Mesendoderm (in vitro differentiated cells): ENCODE measurements at regions not wholly inside any gene's neighbourhood (a gene's known extent, or its start where the extent isn't known, plus 50 kb on each side); places are given as distances from the start of the nearest gene placed in this dataset.
"Not testable (repeated sequence)": the region's sequence is repeated elsewhere in the genome, so short reads cannot be mapped to it uniquely, and the experiment has no call there.

Source experiments
- DNase-seq: peaks from one replicate; pipeline ENCODE4 v3.0.0; 2013
- H2AK5ac ChIP-seq: 2 replicates; pipeline ENCODE4 v1.6.1; 2013; ENCODE audit warnings: low read length, inconsistent platforms
- H2BK120ac ChIP-seq: 2 replicates; pipeline ENCODE4 v1.6.1; 2013; ENCODE audit warnings: low read depth, mild to moderate bottlenecking, low read length, moderate library complexity, mixed read lengths
- H2BK15ac ChIP-seq: replicated peaks from 2 replicates; pipeline ENCODE4 v1.6.1; 2013; ENCODE audit warnings: low read depth, mild to moderate bottlenecking, moderate library complexity
- H2BK5ac ChIP-seq: 2 replicates; pipeline ENCODE4 v1.6.1; 2013; ENCODE audit warnings: low read length, inconsistent platforms
- H3K18ac ChIP-seq: 2 replicates; pipeline ENCODE4 v1.6.1; 2013; ENCODE audit warnings: mild to moderate bottlenecking, low read length, mixed read lengths
- H3K23ac ChIP-seq: one replicate; pipeline ENCODE4 v1.6.1; 2013; ENCODE audit warnings: low read length
- H3K27ac ChIP-seq: 2 replicates; pipeline ENCODE4 v1.5.1; 2013; ENCODE audit warnings: low read depth, mild to moderate bottlenecking, inconsistent platforms, low read length, moderate library complexity
- H3K27me3 ChIP-seq: 2 replicates; pipeline ENCODE4 v1.6.1; 2013; ENCODE audit warnings: low read length, control low read depth, mild to moderate bottlenecking, inconsistent platforms; ENCODE audit not compliant: insufficient read depth, poor library complexity
- H3K36me3 ChIP-seq: 2 replicates; pipeline ENCODE4 v1.6.1; 2013; ENCODE audit warnings: low read length, inconsistent platforms; ENCODE audit not compliant: control insufficient read depth, insufficient read depth
- H3K4ac ChIP-seq: one replicate; pipeline ENCODE4 v1.6.1; 2013; ENCODE audit warnings: low read depth, mild to moderate bottlenecking, low read length, moderate library complexity
- H3K4me1 ChIP-seq: 2 replicates; pipeline ENCODE4 v1.6.1; 2013; ENCODE audit warnings: low read depth, low read length, inconsistent platforms; ENCODE audit not compliant: control insufficient read depth
- H3K4me2 ChIP-seq: 2 replicates; pipeline ENCODE4 v1.6.1; 2013; ENCODE audit warnings: low read length
- H3K4me3 ChIP-seq: 2 replicates; pipeline ENCODE4 v1.5.1; 2013; ENCODE audit warnings: mild to moderate bottlenecking, low read length
- H3K56ac ChIP-seq: one replicate; pipeline ENCODE4 v1.6.1; 2013; ENCODE audit warnings: low read length
- H3K79me1 ChIP-seq: 2 replicates; pipeline ENCODE4 v1.6.1; 2013; ENCODE audit warnings: low read length, inconsistent platforms
- H3K79me2 ChIP-seq: 2 replicates; pipeline ENCODE4 v1.6.1; 2013; ENCODE audit warnings: mild to moderate bottlenecking, low read length; ENCODE audit not compliant: control insufficient read depth, insufficient read depth
- H3K9ac ChIP-seq: 2 replicates; pipeline ENCODE4 v1.6.1; 2013; ENCODE audit warnings: low read length, inconsistent platforms
- H4K5ac ChIP-seq: one replicate; pipeline ENCODE4 v1.6.1; 2013; ENCODE audit warnings: low read length
- H4K8ac ChIP-seq: one replicate; pipeline ENCODE4 v1.6.1; 2013; ENCODE audit warnings: low read depth, mild to moderate bottlenecking, control low read depth, low read length, moderate library complexity
- WGBS: extraction: QIAGEN DNeasy Blood & Tissue Kit; methylation state at CpG from one replicate; pipeline ENCODE4 v1.1.7; 2013; ENCODE audit warnings: low lambda C conversion rate, missing lambda C conversion rate; ENCODE audit not compliant: insufficient coverage; ENCODE audit errors: extremely low coverage; 5-methylcytosine and 5-hydroxymethylcytosine counted together

DNA sequence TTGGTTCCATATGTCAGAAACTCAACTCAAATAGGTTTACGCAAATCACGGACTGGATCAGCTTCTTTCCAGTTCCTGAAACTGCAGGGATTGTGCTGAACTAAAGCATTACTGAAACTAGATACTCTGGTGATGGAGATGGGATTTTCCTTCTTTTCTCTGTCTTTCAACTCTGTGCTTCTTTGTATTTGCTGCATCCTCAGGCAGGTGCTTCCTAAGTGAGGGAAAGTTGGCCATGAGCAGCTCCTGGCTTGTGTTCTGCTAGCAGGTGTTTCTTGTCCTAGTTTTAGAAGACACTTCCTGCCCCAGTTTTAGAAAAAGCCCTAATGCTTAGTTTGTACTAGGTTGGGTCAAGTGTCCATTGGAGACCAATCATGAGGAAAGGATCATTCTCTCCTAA lies 86.7 kb upstream of the USP24 start:
- no peaks in the 10 kb centered on the region for H3K79me2 ChIP-seq
- no peak for DNase-seq
- H2BK15ac ChIP-seq: no peak overlapping the region
- no peaks in the 10 kb centered on the region for H3K36me3 ChIP-seq
- no peak overlapping the region for H3K18ac ChIP-seq
- H3K4ac ChIP-seq: no peak overlapping the region
- no peak overlapping the region for H2BK5ac ChIP-seq
- no peak overlapping the region for H3K9ac ChIP-seq
- no peak overlapping the region for H4K8ac ChIP-seq
- H3K23ac ChIP-seq: no peak overlapping the region
- no peaks in the 10 kb centered on the region for H3K27me3 ChIP-seq
- no peak overlapping the region for H3K56ac ChIP-seq
- H3K79me1 ChIP-seq: no peaks in the 10 kb centered on the region
- H3K4me2 ChIP-seq: no peak overlapping the region
- H2BK120ac ChIP-seq: no peak overlapping the region
- H3K4me1 ChIP-seq: no peaks in the 10 kb centered on the region
- no peak overlapping the region for H3K4me3 ChIP-seq
- H2AK5ac ChIP-seq: no peak overlapping the region
- no CpG with 5 or more reads among the region's 2 CpGs for WGBS
- H3K27ac ChIP-seq: no peak overlapping the region
- no peak overlapping the region for H4K5ac ChIP-seq

DNA sequence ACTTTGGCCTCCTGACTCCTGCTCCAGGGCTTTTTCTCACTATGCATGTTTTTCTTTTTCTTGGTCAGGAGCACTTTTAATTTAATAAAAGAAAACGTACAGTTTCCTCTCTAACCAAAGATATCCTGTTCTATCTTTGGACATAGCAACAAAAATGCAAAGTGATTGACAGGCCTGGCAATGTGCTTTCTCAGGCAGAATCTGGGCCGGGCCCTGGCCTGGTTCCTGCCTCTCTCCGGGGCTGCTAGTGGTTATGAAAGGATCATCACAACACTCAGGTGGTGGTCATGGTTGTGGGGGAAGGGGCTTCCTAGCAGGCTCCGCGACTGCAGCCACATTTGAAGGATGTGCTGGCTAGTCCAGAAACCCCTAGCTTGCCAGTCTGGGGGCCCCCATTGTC lies 85.8 kb upstream of the USP24 start:
- Histone ChIP-seq H2BK5ac (no peak overlapping the region), H3K4ac (no peak overlapping the region), H3K4me1 (no peaks in the 10 kb centered on the region), H2BK120ac (no peak overlapping the region), H4K8ac (no peak overlapping the region), H3K27me3 (no peaks in the 10 kb centered on the region), H3K36me3 (no peaks in the 10 kb centered on the region), H2BK15ac (no peak overlapping the region), H3K9ac (no peak overlapping the region), H3K4me3 (no peak overlapping the region), H4K5ac (no peak overlapping the region), H3K18ac (no peak overlapping the region), H3K56ac (no peak overlapping the region), H3K23ac (no peak overlapping the region), H2AK5ac (no peak overlapping the region), H3K4me2 (no peak overlapping the region), H3K27ac (no peak overlapping the region), H3K79me2 (no peaks in the 10 kb centered on the region), H3K79me1 (no peaks in the 10 kb centered on the region)
- WGBS: no CpG with 5 or more reads among the region's 5 CpGs
- DNase-seq: no peak

DNA sequence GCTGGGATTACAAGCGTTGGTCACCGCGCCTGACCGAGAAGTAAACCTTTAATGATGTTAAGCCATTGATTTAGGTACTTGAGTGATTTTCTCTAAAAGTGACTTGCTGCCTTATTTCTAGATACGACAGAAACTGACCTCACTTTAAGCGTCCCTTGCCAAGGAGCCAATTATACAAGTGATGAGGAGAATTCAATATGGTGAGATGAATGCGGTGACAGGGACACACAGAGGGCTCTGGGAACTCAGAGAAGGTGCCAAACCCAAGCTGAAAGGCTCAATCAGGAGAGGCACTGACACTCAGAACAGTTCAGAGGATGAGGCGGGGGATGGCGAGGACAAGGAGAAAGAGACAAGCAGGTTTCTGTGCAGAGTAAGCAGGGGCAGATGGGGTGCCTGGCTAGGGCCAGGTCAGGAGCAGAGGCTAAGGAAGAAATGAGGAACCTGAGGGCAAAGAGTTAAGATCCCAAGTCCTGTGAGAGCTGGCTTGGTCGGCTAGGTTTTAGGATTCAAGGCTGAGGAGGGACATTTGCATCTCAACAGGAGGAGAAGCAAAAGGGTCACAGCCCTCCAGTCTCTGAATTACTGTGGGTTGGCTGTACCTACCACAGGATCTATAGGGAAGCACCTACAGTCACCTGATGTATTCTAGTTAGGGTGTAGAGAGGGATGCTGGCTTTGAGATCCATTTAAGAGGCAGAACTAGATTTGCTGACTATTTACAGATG lies 83.2 kb upstream of the USP24 start:
- H3K23ac ChIP-seq: no peak overlapping the region
- no peak overlapping the region for H3K56ac ChIP-seq
- H3K79me2 ChIP-seq: no peaks in the 10 kb centered on the region
- no peak overlapping the region for H2BK120ac ChIP-seq
- H3K36me3 ChIP-seq: no peaks in the 10 kb centered on the region
- H3K4me1 ChIP-seq: no peaks in the 10 kb centered on the region
- H3K4ac ChIP-seq: no peak overlapping the region
- no peak overlapping the region for H3K18ac ChIP-seq
- H4K5ac ChIP-seq: no peak overlapping the region
- no peak overlapping the region for H3K4me3 ChIP-seq
- no peaks in the 10 kb centered on the region for H3K27me3 ChIP-seq
- H2AK5ac ChIP-seq: no peak overlapping the region
- H3K4me2 ChIP-seq: no peak overlapping the region
- DNase-seq: no peak
- H2BK5ac ChIP-seq: no peak overlapping the region
- no peak overlapping the region for H2BK15ac ChIP-seq
- no CpG with 5 or more reads among the region's 10 CpGs for WGBS
- H3K27ac ChIP-seq: no peak overlapping the region
- no peak overlapping the region for H3K9ac ChIP-seq
- H4K8ac ChIP-seq: no peak overlapping the region
- no peaks in the 10 kb centered on the region for H3K79me1 ChIP-seq

DNA sequence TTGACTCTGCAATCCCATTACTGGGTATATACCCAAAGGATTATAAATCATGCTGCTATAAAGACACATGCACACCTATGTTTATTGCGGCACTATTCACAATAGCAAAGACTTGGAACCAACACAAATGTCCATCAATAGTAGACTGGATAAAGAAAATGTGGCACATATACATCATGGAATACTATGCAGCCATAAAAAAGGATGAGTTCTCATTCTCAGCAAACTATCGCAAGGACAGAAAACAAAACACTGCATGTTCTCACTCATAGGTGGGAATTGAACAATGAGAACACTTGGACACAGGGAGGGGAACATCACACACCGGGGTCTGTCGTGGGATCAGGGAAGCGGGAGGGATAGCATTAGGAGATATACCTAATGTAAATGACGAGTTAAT lies 81.1 kb upstream of the USP24 start:
- not testable (repeated sequence) for H4K8ac ChIP-seq, H3K9ac ChIP-seq, H3K27ac ChIP-seq, H2BK5ac ChIP-seq, H3K4me1 ChIP-seq, H3K27me3 ChIP-seq, H3K4me3 ChIP-seq, H3K4me2 ChIP-seq, H3K79me1 ChIP-seq, H3K56ac ChIP-seq, H3K36me3 ChIP-seq, H2BK120ac ChIP-seq, H2AK5ac ChIP-seq, H3K18ac ChIP-seq, H3K23ac ChIP-seq, H2BK15ac ChIP-seq, H3K4ac ChIP-seq, H4K5ac ChIP-seq, H3K79me2 ChIP-seq, DNase-seq
- WGBS: no CpG with 5 or more reads among the region's 6 CpGs

DNA sequence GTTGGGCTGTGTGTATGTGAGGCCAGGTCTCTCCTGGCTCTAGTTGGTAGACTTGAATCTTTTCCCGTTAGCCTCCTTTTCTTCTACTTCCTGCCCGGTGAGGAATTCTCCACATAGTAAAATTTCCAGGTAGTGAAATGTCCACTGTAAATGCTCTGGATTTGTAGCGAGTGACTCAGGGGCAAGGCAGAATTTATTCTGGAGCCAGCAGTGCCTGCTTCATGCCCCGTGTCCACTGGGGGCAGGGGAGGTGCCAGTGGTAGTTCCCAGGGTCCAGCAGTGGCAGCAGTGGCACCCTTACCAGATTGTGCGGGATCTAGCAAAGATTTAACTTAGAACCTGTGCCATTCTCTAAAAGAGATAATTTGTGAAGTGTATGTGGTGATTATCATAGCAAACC lies 74.5 kb upstream of the USP24 start:
- no peak overlapping the region for H3K18ac ChIP-seq
- no peak overlapping the region for H3K56ac ChIP-seq
- no peak overlapping the region for H4K8ac ChIP-seq
- H3K9ac ChIP-seq: no peak overlapping the region
- DNase-seq: peak; percentile 50
- H3K27ac ChIP-seq: no peak overlapping the region
- no peaks in the 10 kb centered on the region for H3K36me3 ChIP-seq
- no peaks in the 10 kb centered on the region for H3K27me3 ChIP-seq
- H3K79me1 ChIP-seq: no peaks in the 10 kb centered on the region
- no peak overlapping the region for H2AK5ac ChIP-seq
- no peaks in the 10 kb centered on the region for H3K4me1 ChIP-seq
- no peaks in the 10 kb centered on the region for H3K79me2 ChIP-seq
- H3K4me3 ChIP-seq: no peak overlapping the region
- H2BK120ac ChIP-seq: no peak overlapping the region
- H3K23ac ChIP-seq: no peak overlapping the region
- H2BK5ac ChIP-seq: no peak overlapping the region
- no CpG with 5 or more reads among the region's 5 CpGs for WGBS
- no peak overlapping the region for H2BK15ac ChIP-seq
- H3K4me2 ChIP-seq: no peak overlapping the region
- no peak overlapping the region for H4K5ac ChIP-seq
- no peak overlapping the region for H3K4ac ChIP-seq

DNA sequence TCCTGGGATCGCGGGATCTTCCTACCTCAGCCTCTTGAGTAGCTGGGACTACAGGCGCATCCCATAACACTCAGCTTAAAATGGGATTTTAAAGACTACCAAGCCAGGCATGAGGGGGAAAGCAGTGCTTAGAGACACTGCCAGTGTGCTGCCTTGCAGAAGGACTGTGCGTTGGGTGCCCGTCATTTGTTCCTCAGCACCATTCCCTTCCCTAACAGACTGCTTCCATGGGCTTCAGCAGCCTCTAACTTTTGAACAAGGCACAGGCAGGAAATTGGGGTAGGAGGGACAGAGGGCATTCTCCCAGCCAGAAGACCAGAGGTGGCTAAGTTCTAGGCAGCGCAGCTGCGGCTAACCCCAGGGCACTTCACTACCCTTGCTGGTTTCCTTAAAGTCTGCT lies 73.9 kb upstream of the USP24 start:
- H3K79me1 ChIP-seq: no peaks in the 10 kb centered on the region
- H2BK120ac ChIP-seq: no peak overlapping the region
- H3K79me2 ChIP-seq: no peaks in the 10 kb centered on the region
- no peak overlapping the region for H3K4ac ChIP-seq
- H3K4me2 ChIP-seq: no peak overlapping the region
- H4K8ac ChIP-seq: no peak overlapping the region
- no peak overlapping the region for H3K9ac ChIP-seq
- no peaks in the 10 kb centered on the region for H3K27me3 ChIP-seq
- DNase-seq: no peak
- no peaks in the 10 kb centered on the region for H3K36me3 ChIP-seq
- no peak overlapping the region for H4K5ac ChIP-seq
- H3K4me1 ChIP-seq: no peaks in the 10 kb centered on the region
- no peak overlapping the region for H2AK5ac ChIP-seq
- no peak overlapping the region for H2BK5ac ChIP-seq
- WGBS: no CpG with 5 or more reads among the region's 7 CpGs
- H3K27ac ChIP-seq: no peak overlapping the region
- H3K4me3 ChIP-seq: no peak overlapping the region
- H3K23ac ChIP-seq: no peak overlapping the region
- no peak overlapping the region for H2BK15ac ChIP-seq
- no peak overlapping the region for H3K18ac ChIP-seq
- H3K56ac ChIP-seq: no peak overlapping the region
